Activated CD8-positive, alpha-beta T cell treated with anti-CD3 and anti-CD28 coated beads for 36 hours (primary cell): ENCODE measurements at regions not wholly inside any gene's neighbourhood (a gene's known extent, or its start where the extent isn't known, plus 50 kb on each side); places are given as distances from the start of the nearest gene placed in this dataset.

Experiments used
- ATAC-seq: fragments of 200-7000 bp; cut with Tn5 transposase; one replicate; pipeline ENCODE4 v1.10.0; 2021; ENCODE audit warnings: mild to moderate bottlenecking, moderate library complexity
- CTCF ChIA-PET: fragments of 350-600 bp; sonication (Branson Sonifier 250); formaldehyde crosslinking; loops from one replicate; lab custom pipeline; 2021; ENCODE audit warnings: antibody characterized with exemption; lab: Charles Lee
- POLR2A ChIA-PET: fragments of 350-600 bp; sonication (Branson Sonifier 250); formaldehyde crosslinking; loops from one replicate; lab custom pipeline; 2021; ENCODE audit warnings: antibody characterized with exemption; lab: Charles Lee
- DNase-seq: peaks from one replicate; pipeline ENCODE4 v3.0.0-alpha.2; 2020
- H3K27ac Mint-ChIP-seq: one replicate; pipeline ENCODE4 v1.8.0; 2021; ENCODE audit warnings: mild to moderate bottlenecking, mixed read lengths
- H3K27me3 Mint-ChIP-seq: one replicate; pipeline ENCODE4 v1.8.0; 2021; ENCODE audit warnings: mixed read lengths
- H3K36me3 Mint-ChIP-seq: one replicate; pipeline ENCODE4 v1.8.0; 2021; ENCODE audit warnings: low read depth, mixed read lengths
- H3K4me1 Mint-ChIP-seq: one replicate; pipeline ENCODE4 v1.8.0; 2021; ENCODE audit warnings: low read depth, mixed read lengths
- H3K4me3 Mint-ChIP-seq: one replicate; pipeline ENCODE4 v1.8.0; 2021; ENCODE audit warnings: mild to moderate bottlenecking, moderate library complexity, mixed read lengths
- H3K9me3 Mint-ChIP-seq: one replicate; pipeline ENCODE4 v1.8.0; 2021; ENCODE audit warnings: mixed read lengths
- intact Hi-C: fragments of 100-400 bp; cut with micrococcal nuclease; formaldehyde crosslinking; loops from one replicate; pipeline ENCODE4 v1.10.0; 2022
- TF ChIP-seq, protein P1 (sequence below): fragments of 200-600 bp; IDR thresholded peaks from one replicate; pipeline ENCODE4 v1.8.0; 2022; ENCODE audit warnings: antibody characterized with exemption, mild to moderate bottlenecking

DNA sequence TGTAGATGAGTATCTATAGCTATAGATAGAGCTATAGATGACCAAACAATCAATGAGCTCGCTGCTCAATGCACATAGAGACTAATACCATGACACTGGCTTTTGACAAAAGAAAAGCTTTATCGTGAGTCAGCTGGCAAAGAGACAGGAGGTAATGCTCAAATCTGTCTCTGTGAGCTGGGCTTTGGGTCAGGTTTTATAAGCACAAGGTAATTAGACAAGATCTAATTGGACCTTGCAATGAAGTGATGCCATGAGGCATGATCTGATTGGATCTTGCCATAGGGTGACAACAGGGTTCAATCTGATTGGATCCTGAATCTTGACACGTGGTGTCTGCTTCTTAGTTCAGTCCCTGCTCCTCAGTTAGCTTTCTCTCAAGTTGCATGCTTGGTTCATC lies 180.7 kb upstream of the MXRA5 start:
- CTCF ChIA-PET, result no interaction called here
- intact Hi-C loops, result no loop called here
- POLR2A ChIA-PET, result no interaction called here
- no peak overlapping the region for H3K4me3 Mint-ChIP-seq
- TF ChIP-seq, protein P1, sequence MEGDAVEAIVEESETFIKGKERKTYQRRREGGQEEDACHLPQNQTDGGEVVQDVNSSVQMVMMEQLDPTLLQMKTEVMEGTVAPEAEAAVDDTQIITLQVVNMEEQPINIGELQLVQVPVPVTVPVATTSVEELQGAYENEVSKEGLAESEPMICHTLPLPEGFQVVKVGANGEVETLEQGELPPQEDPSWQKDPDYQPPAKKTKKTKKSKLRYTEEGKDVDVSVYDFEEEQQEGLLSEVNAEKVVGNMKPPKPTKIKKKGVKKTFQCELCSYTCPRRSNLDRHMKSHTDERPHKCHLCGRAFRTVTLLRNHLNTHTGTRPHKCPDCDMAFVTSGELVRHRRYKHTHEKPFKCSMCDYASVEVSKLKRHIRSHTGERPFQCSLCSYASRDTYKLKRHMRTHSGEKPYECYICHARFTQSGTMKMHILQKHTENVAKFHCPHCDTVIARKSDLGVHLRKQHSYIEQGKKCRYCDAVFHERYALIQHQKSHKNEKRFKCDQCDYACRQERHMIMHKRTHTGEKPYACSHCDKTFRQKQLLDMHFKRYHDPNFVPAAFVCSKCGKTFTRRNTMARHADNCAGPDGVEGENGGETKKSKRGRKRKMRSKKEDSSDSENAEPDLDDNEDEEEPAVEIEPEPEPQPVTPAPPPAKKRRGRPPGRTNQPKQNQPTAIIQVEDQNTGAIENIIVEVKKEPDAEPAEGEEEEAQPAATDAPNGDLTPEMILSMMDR, result no peak
- no peaks in the 10 kb centered on the region for H3K27me3 Mint-ChIP-seq
- no peak overlapping the region for H3K27ac Mint-ChIP-seq
- H3K36me3 Mint-ChIP-seq, result no peaks in the 10 kb centered on the region
- DNase-seq, result no peak
- H3K9me3 Mint-ChIP-seq, result no peaks in the 10 kb centered on the region
- H3K4me1 Mint-ChIP-seq, result no peaks in the 10 kb centered on the region
- no peak for ATAC-seq

- Mint-ChIP-seq H3K4me3 (no peak overlapping the region), H3K27me3 (no peaks in the 10 kb centered on the region), H3K36me3 (no peaks in the 10 kb centered on the region), H3K9me3 (no peaks in the 10 kb centered on the region), H3K27ac (no peak overlapping the region), H3K4me1 (no peaks in the 10 kb centered on the region)
- ATAC-seq (no peak), DNase-seq (no peak)
- intact Hi-C loops, result no loop called here
- ChIA-PET POLR2A (no interaction called here), CTCF (no interaction called here)
- TF ChIP-seq, protein P1, result no peak
Observed at GRCh38 chrX:3526731-3527130, 180.3 kb upstream of the MXRA5 start.

GRCh38 chrX:3526071-3526470 lies 179.6 kb upstream of the MXRA5 start:
- no peaks in the 10 kb centered on the region for H3K27me3 Mint-ChIP-seq

GRCh38 chrX:3522101-3522650 lies 175.7 kb upstream of the MXRA5 start:
- Mint-ChIP-seq H3K36me3 (no peaks in the 10 kb centered on the region), H3K27ac (no peak overlapping the region), H3K4me1 (no peaks in the 10 kb centered on the region), H3K4me3 (no peak overlapping the region), H3K9me3 (no peaks in the 10 kb centered on the region), H3K27me3 (no peaks in the 10 kb centered on the region)
- ATAC-seq (no peak), DNase-seq (no peak)
- ChIA-PET CTCF (no interaction called here), POLR2A (no interaction called here)
- TF ChIP-seq, protein P1, result no peak
- intact Hi-C loops, result no loop called here

More at GRCh38 chrX:3526071-3526470, 179.6 kb upstream of the MXRA5 start:
- Mint-ChIP-seq H3K27ac (no peak overlapping the region), H3K4me3 (no peak overlapping the region), H3K9me3 (no peaks in the 10 kb centered on the region), H3K36me3 (no peaks in the 10 kb centered on the region), H3K4me1 (no peaks in the 10 kb centered on the region)
- DNase-seq (no peak), ATAC-seq (no peak)
- ChIA-PET POLR2A (no interaction called here), CTCF (no interaction called here)
- TF ChIP-seq, protein P1, result no peak
- intact Hi-C loops, result no loop called here

GRCh38 chrX:3521396-3521795 lies 174.9 kb upstream of the MXRA5 start:
- DNase-seq, result no peak
- no peaks in the 10 kb centered on the region for H3K9me3 Mint-ChIP-seq
- TF ChIP-seq, protein P1, result no peak
- H3K4me3 Mint-ChIP-seq, result no peak overlapping the region
- H3K4me1 Mint-ChIP-seq, result no peaks in the 10 kb centered on the region
- intact Hi-C loops, result no loop called here
- ChIA-PET CTCF (no interaction called here), POLR2A (no interaction called here)
- H3K27me3 Mint-ChIP-seq, result no peaks in the 10 kb centered on the region
- no peaks in the 10 kb centered on the region for H3K36me3 Mint-ChIP-seq
- ATAC-seq, result no peak
- no peak overlapping the region for H3K27ac Mint-ChIP-seq
